ENCODE measurements at regions not wholly inside any gene's neighbourhood (a gene's known extent, or its start where the extent isn't known, plus 50 kb on each side); places are given as distances from the start of the nearest gene placed in this dataset.

DNA sequence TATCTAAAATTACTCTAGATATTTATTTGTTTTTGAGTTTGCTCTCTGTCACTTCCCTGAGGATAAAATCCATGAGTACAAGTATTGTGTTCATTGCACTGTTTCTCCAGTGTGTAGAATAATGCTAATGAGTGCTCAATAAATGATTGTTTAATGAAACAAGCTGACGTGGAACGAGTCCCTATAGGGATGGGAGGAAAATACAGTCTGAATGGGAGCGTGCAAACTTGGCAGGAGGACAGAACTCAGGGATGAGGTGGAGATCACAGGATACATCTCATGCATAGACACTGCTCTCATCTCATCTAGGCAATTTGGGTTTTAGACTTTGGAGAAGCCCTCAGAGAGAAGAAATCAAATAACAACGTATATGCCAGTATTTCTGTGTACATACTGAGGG lies 58.4 kb upstream of the ZC3H12C start:
- no peak for TF ChIP-seq POLR2AphosphoS5 (IDR thresholded peaks at IDR 0.05)
- TF ChIP-seq, protein P1, sequence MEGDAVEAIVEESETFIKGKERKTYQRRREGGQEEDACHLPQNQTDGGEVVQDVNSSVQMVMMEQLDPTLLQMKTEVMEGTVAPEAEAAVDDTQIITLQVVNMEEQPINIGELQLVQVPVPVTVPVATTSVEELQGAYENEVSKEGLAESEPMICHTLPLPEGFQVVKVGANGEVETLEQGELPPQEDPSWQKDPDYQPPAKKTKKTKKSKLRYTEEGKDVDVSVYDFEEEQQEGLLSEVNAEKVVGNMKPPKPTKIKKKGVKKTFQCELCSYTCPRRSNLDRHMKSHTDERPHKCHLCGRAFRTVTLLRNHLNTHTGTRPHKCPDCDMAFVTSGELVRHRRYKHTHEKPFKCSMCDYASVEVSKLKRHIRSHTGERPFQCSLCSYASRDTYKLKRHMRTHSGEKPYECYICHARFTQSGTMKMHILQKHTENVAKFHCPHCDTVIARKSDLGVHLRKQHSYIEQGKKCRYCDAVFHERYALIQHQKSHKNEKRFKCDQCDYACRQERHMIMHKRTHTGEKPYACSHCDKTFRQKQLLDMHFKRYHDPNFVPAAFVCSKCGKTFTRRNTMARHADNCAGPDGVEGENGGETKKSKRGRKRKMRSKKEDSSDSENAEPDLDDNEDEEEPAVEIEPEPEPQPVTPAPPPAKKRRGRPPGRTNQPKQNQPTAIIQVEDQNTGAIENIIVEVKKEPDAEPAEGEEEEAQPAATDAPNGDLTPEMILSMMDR (IDR thresholded peaks at IDR 0.05) = no peak

Measured in prostate gland (tissue), 2 donors.